ENCODE measurements at regions not wholly inside any gene's neighbourhood (a gene's known extent, or its start where the extent isn't known, plus 50 kb on each side); places are given as distances from the start of the nearest gene placed in this dataset.

DNA sequence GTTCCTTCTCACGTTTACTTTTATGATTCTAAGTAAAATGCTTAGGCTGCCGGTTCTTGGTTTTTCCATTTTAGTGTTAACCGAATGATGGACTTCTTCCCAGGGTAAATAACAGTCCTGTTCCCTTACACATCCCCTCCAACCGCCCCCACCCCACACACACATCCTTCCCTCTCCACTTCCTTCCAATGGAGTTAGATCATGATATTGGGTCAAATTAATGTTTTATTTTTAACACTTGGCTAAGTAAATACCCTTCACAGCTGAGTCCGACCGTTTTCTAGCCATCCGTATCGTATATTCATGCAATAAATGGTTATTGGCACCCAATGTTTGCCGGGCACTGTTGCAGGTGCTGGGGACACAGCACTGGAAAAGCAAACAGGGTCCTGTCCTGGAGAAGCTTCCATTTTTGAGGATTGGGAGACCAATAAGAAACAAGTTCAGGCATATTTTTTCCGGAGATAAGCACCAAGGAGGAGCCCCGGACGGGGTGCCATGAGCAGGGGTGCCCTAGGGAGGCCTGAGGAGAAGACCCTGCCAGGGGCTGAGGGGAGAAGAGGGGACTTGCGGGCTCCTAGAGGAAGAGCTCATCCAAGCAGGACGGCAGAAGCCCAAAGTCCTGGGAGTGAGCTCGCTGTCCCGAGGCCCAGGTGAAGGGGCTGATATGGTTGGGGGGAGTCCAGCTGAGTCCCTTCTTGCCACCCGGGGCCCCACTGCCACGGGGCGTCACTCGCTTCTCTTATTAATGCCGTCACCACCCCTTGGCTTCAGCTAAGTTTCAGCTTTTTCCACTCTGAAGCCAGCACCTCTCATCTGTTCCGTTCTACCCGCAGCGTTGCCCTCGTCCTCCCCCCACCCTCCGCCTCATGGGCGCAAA is 126.0 kb upstream of the RET start:
- DNase-seq (ENCODE audit: insufficient read length, low spot score) = no peak
- no peak for FAIRE-seq

DNA sequence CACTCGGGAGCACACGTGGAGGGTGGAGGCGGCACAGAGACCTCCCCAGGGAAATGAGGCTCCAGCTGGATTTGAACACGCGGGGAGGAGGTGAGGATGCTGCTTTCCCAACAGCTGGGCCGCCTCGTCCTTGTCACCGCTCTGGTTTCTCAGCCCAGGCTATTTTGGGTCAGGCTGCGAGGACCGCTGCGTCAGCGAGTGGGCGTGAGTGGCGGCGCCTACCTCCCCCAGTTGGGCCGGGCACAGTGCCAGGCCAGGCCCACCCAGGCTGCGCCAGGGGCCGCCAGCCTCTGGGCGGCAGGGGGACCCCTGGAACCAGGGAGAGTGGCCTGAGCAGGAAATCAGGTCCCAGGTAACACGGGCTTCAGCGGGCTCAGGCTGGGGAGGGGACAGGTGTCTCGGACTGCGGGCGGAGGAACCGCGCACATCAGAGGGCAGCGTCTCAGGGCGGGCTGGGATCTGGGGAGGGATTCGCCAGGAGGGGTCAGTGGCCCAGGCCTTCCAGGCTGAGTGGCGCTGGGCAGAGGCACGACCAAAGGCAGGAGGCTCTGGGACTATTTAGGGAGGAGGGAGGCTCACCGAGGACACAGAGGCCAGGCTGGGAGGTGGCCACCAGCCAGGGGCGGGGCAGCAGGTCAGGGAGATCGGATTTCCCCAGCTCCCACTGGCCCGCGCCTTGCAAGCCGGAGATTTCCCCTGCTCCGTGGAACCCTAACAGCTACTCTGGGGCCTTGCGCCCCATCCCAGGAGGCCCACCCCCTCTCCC is 125.2 kb upstream of the RET start:
- FAIRE-seq = no peak
- DNase-seq (ENCODE audit: insufficient read length, low spot score) = no peak

DNA sequence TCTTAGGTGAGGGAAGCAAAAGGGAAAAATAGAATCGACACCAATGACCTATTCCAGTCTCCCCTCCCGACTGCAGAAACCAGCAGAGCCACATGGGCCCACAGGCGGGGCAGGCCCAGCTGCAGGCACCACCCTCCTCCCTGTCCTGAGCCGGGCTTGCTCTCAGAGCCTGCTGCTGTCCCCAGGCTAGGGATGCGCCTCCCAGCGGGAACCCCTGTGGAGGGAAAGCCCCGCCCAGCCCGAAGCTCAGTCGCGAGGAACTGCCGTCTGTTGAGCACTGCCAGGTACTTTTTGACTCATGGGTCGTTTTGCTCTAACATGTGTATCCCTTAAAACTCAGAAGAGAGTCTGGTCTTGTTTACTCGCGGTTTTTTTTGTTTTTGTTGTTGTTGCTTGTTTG is 124.5 kb upstream of the RET start:
- no peak for DNase-seq (ENCODE audit: insufficient read length, low spot score)
- FAIRE-seq = no peak

DNA sequence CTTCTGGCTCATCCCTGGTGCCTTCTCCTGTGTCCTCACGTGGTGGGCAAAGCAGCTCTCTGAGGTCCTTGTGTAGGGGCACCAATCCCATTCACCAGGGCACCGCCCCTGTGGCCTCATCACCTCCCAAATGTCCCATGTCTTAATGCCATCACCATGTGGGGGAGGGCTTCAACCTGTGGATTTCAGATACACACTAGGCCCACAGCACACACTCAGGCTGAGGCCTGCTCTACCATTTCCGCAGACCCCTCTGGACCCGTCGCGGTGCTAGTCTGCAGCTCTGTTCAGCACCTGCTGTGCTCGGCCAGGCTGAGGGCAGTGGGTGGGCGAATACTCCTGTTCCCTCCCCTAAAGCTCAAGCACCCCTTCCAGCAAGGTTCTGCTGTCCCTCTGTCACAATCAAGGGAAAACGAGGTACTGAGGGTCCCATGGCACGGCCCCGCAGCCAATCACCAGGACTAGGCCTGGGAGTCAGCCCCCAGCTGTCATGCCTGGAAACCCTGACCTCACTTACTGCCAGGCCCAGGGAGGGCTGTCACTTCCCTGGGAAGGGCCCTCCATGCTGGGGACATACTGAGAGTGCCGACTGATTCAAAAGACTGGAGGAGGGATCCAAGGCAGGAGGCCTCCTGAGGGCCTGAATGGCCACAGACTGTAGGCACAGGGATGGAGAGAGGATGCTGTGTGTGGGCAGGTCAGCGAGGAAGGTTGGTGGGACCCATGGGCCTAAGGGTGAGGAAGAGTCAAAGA is 123.8 kb upstream of the RET start:
- FAIRE-seq (no peak), DNase-seq (ENCODE audit: insufficient read length, low spot score) (no peak)

DNA sequence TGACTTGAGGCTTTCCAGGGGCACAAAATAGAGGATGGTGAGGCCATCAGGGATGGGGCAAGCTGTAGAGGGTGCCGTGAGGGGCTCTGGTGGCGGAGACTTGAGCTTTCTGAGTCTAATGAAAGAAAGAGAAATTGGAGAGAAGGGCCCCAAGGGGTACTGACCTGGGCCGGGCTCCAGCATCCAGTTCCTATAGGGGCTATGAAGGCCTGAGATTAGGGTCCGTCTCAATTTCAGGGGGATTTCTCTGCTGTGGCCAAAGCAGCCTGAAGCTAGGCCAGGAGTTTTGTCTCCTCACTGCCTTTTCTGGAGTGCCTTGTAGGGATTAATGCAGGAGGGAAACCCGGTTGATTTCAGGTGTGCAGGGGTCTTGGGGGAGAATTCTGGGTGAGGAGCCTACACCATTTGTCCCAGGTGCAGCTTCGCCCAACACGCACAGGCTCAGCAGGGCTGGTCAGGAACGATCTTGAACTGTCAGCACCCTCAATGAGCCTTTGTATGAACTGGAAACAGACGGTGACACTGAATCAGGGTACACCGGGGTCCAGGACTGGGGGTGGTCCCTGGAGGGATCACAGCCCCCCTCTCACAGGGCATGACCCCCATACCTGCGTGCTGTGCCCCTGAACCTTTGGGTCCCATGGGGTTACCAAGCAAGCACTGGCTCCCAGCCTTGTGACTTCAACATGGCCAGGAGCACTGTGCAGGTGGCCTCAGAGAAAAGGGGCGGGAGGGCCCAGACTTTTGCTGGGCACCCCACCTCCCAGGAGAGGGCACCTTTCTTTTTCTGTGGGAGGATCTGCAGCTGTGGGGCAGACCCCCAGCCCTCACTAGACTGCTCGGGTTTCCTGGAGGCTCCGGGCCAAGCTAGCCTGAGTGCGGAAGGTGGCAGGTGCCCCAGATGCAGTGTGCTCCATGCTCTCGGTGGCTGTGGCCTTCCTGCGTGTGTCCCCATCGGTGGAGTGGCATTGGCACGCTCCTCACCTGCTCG is 122.9 kb upstream of the RET start:
- no peak for DNase-seq (ENCODE audit: insufficient read length, low spot score)
- no peak for FAIRE-seq

DNA sequence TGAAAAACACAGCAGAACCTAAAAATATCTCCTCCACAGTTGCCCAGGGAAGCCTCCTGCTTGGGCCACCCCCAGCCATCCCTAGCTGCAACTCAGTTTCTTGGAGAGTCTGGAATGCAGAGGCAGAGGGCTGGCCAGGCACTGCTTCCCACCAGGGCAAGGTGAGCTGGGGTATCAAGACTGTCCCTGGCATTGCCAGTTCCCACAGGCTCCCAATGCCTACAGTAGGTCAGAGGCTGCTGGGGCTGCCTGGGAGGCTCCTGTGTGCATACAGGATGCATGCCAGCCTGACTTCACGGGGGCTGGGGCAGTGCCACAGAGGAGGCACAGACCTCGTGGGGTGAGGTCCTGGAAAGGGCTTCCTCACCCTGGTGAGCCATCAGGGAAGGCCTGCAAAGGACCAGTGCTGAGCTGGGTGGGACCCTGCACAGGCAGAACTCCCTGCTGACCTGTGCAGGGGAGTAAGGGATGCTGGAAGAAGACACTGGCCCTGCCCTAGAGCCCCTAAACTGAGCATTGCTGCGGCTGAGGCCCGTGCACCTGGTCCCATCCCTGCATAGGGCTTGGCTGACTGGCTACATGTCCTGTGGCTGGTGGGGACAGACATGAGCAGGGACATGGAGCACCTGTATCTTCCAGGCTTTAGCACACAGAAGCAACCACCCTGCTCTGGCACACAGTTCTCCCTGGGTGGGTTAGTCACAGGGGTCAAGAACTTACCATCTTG is 121.9 kb upstream of the RET start:
- DNase-seq (ENCODE audit: insufficient read length, low spot score) (no peak), FAIRE-seq (no peak)

DNA sequence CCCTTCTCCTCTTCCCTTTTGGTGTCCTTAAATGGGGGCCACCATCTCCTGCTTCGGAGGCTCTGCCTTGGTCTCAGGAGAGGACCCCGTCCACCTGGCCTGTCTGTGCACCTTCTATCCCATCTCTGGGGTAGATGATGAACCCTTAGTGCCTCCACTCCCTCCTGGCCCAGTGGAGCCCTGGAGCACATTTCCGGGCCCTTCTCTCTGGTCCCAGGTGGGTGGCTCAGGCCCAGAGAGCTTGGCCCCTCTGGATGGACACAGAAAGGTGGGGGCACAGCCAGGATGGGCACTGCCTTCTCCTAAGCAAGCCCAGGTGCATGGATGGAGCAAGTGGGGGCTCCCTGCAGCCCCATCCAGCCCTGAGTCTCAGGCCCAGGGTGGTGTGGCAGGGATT is 121.4 kb upstream of the RET start:
- no peak for DNase-seq (ENCODE audit: insufficient read length, low spot score)
- no peak for FAIRE-seq

DNA sequence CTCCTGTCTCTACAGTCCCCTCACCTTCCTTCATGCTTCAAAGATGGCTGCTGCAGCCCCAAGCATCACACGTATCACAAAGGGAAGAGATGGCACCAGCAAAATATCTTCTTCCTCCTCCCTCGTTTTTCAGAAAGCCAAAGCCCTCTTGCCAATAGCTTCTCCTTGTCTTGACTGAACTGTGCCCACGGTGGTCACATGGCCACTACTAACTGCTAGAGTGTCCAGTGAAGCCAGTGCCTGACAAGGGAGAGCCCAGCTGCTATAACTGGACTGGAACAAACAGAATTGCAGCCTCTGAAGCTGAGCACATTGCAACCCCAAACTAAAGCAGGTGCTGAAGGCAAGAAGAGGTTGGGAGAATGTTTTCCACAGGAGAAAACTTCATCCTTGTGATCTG is 120.8 kb upstream of the RET start:
- no peak for DNase-seq (ENCODE audit: insufficient read length, low spot score)
- FAIRE-seq = no peak

DNA sequence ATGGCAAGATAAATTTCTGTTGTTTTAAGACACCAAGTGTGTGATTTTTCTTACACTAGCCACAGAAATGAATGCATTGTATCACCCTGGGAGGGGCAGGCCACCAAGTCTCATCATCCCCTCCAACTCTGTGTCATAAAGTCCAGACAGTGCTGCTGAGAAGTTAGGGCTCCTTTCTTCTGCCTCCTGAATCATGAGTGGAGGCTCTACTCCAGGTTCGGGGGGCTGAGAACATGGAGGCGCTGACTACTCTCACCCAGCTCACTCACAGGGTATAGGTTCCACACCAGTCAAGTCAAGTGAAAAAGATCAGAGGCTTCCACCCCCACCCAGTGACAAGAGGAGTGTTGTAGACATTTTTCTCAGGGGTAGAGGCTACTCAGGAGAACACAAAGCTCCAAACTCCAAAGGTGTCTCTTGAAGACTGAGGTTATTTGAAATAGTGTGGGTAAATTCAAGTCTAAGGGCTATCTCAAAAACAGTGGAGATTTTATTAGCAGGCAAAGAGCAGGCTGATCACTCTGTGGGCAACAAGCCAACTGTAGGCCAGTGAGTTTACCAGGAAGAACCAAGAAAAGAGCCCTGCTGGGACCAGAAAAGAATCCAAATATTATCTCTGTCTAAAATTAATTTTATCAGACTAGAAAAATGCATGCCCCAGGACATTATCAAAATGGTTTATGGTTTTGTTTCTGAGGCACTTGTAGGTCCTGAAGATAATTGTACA is 118.6 kb upstream of the RET start:
- FAIRE-seq (no peak), DNase-seq (ENCODE audit: insufficient read length, low spot score) (no peak)

DNA sequence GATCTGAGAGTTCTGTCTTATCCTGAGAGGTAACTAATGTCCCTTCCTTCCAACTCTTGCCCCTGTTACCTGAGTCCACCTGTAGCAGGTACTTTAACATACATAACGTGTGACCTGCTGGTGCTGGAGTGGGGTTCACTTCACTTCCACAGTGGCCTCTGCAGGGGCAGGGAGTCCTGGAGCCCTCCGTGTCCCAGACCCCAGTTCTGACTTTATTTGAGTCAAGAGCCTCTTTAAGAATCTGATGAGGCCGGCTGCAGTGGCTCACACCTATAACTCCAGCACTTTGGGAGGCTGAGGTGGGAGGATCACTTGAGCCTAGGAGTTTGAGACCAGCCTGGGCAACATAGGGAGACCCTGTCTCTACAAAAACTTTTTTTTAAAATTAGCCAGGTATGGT is 117.0 kb upstream of the RET start:
- FAIRE-seq (no peak), DNase-seq (ENCODE audit: insufficient read length, low spot score) (no peak)

DNA sequence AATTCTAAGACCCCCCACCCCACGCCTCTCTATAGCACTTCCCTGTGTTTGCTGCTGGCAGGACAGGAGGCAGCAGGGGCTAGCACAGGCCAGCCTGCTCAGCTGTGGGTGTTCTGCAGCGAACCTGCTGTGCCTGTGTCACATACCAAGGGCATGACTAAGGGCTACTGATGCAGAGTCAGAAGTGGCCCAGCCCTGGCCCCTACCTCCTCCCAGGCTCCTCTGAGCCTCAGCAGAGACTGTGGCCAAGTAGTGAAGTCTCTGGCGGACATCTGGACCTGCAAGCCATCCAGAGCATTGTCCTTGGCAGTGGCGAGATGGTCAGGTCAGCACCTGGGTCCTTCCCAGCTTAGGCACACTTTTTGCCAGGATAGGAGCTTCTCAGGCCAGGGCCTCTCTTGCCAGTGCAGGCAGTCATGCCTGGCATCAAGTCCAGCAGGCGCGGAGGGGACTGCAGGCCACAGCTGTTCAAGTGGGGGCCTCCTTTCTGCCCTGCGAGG is 116.3 kb upstream of the RET start:
- DNase-seq (ENCODE audit: insufficient read length, low spot score) (peak; percentile 40), FAIRE-seq (peak; percentile 96)

DNA sequence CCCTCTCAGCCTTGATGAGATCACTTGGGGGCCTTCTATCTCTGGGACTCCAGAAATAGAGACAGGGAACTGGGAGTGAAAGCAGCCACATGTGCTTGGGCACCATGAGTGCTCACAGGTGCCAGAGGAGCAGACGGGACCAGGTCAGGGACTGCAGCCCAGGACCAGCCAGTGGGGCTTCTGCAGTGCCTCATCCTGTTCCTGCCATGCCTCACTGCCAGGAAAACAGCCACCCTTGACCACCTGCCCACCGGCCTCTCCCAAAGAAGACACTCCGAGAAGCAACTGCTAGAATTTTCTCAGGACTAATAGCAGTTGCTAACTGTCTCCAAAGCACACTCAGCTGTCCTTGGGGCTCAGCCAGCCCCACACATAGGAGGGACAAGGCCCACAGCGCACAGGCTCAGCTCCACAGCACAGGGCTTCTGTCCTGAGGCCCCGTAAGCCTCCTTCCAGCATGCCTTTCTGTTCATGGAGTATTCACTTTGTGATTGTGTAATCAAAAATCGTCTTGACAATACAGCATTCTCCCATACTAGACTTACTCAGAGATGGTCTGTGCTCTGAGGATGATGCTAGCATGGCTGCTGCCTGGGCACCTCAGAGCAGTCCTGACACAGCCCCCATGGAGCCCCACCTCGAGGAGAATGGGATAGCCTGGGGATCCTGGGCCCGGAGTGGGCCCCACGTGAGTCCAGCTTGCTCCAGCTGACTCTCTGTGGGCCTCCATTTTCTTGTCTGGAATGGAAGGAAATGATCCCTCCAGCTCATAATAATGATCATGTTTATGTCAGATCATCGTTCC is 115.7 kb upstream of the RET start:
- peak; percentile 9 for FAIRE-seq
- DNase-seq (ENCODE audit: insufficient read length, low spot score) = no peak

DNA sequence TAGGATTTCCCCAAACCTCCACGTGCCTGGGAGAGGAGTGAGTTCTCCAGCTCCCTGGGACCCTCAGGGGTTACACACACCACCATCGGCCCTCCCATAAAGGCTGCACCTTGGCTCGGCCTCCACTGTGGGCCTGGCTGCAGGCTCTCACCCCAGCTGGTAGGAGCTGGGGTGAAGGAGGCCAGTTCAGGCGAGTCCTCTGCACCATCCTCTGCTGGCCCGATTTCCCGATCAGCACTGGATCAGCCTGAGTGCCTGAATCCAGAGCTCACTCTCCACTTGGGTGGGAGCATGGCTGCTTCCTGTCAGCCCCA is 115.1 kb upstream of the RET start:
- no peak for FAIRE-seq
- no peak for DNase-seq (ENCODE audit: insufficient read length, low spot score)

DNA sequence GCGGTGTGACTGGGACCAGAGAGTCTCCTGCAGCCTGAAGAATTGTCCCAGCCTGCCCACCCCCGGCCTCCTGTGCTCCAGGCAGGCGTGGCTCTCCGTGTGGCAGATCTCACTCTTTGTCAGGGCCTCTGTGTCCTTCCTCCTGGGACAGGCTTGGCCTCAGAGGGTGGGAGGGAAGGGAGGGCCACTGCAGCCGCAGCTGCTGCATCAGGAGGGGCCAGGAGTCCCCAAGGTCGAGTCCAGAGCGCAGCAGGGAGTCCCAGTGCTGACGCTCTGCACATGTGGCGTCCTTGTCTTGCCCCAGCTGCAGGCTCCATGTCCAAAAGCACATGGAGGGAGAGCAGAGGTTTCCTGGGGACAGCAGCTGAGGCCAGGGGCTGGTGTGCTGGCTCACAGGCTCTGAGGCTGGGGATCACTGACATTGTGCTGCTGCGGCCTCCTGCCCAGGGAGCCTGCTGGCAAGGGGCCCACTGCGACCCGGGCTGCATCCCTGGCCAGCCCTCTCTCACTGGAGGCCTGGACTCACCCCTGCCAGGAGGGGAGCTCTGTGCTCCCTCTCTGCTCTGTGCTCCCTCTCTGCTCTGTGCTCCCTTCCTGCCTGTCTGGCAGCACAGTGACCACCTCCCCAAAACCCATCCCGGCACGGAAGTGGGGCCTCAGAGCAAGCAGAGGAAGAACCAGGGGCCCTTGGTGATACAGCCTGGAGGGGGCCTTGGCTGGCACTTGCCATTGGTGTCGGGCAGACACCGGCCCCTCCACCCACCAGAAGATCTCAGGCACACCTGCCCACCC is 114.6 kb upstream of the RET start:
- DNase-seq (ENCODE audit: insufficient read length, low spot score) (no peak), FAIRE-seq (no peak)

DNA sequence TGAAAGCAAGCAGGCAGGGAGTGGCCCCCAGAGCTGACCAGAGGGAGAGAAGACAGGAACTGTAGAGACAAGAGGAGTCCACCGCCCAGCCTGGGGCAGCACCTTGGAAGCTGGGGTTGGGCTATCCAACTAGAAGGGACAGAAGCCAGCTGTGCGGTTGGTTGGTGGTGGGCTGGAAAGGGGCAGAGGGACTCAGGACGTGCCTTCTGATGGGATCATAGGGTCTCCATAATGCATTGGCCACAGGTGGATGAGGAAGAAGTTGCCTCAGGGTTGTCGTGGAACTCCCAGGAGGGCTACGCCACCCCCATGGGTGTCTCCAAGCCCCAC is 114.0 kb upstream of the RET start:
- FAIRE-seq = no peak

DNA sequence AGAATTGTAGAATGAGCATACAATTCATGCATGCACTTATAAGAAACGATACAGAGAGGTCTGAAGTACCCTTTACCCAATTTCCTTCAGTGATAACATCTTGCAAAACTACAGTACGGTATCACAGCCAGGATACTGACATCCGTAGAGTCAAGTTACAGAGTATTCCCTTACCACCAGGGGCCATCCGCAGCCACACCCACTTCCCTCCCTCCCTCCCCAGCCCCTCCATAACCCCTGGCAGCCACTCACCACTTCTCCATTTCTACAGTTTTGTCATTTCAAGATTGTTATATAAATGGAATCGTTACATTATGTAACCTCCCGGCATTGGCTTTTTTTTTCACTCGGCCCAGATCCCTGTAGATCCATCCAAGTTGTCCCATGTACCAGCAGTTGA is 113.6 kb upstream of the RET start:
- FAIRE-seq (no peak), DNase-seq (ENCODE audit: insufficient read length, low spot score) (no peak)

More for the DNA sequence above, 114.0 kb upstream of the RET start:
- no peak for DNase-seq (ENCODE audit: insufficient read length, low spot score)

DNA sequence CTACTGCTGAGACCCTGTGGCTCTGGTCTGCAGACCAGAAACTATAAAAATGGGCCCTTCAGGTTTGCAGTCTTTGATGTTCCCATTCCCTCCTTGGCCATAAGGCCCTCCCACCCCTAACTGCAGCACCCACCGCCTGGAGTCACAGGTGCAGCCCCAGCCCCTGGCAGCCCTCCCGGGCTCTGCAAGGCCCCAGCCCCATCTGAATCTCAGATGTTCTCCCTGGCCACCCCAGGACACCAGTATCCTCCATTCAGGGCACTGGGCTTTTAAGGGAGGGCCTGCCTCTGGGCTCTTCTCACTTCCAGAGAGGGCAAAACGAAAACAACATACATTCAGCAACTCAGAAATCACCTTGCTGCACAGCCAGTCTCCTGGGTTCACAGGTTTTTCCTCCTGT is 107.7 kb upstream of the RET start:
- DNase-seq (ENCODE audit: insufficient read length, low spot score) = no peak
- FAIRE-seq = no peak
